Psoas muscle (tissue), 7 donors: ENCODE measurements at regions not wholly inside any gene's neighbourhood (a gene's known extent, or its start where the extent isn't known, plus 50 kb on each side); places are given as distances from the start of the nearest gene placed in this dataset.

ENCODE experiments used
- ATAC-seq, 4 donors: fragments of 200-7000 bp; cut with Tn5 transposase; one replicate each; pipeline ENCODE4 v1.9.1; 2020; ENCODE audit warnings: moderate library complexity in 3 of 4, mild to moderate bottlenecking in 2 of 4
- DNase-seq, 2 donors: peaks; one replicate each; pipeline ENCODE4 v3.0.0-alpha.2; 2020
- H3K27ac ChIP-seq: fragments of 200-600 bp; one replicate; pipeline ENCODE4 v1.8.0; 2022
- H3K27me3 ChIP-seq, 3 donors: fragments of 200-600 bp in 1 of 3; one replicate each; pipeline versions ENCODE4 v1.6.1 to v1.8.0; 2013 to 2022; ENCODE audit warnings: low read length in 2 of 3, mild to moderate bottlenecking in 2 of 3, moderate library complexity in 1 of 3; ENCODE audit not compliant: insufficient read depth in 3 of 3
- H3K36me3 ChIP-seq, 2 donors: fragments of 200-600 bp in 1 of 2; one replicate each; pipeline versions ENCODE4 v1.6.1 to v1.8.0; 2013 to 2022; ENCODE audit warnings: low read depth in 1 of 2, mild to moderate bottlenecking in 1 of 2, moderate library complexity in 1 of 2; ENCODE audit not compliant: insufficient read depth in 1 of 2
- H3K4me1 ChIP-seq: fragments of 200-600 bp; one replicate; pipeline ENCODE4 v1.8.0; 2022
- H3K4me3 ChIP-seq: fragments of 200-600 bp; one replicate; pipeline ENCODE4 v1.8.0; 2022; ENCODE audit warnings: mild to moderate bottlenecking
- H3K9me3 ChIP-seq: fragments of 200-600 bp; one replicate; pipeline ENCODE4 v1.8.0; 2022
- CTCF ChIP-seq: fragments of 200-600 bp; IDR thresholded peaks from one replicate; pipeline ENCODE4 v1.8.0; 2022; ENCODE audit warnings: antibody characterized with exemption
- WGBS, 3 donors: extraction: QIAGEN DNeasy Blood & Tissue Kit; methylation state at CpG; one replicate each; pipeline versions ENCODE4 v1.1.6 to v1.1.7; 2013; 5-methylcytosine and 5-hydroxymethylcytosine counted together
- intact Hi-C, 2 donors: fragments of 100-400 bp; cut with DNase I; formaldehyde crosslinking; loops; one replicate each; pipeline versions ENCODE4 v1.11.0 to v1.14.2; 2022
- donor health status: healthy with polysubstance abuse.
- donor health status: DM: no; HTN: no; CAD: no; lungs with moderate emphysema.
- donor health status: Bipolar disorder and iron deficiency.
- donor health status: healthy.
- donor health status: DM: yes; HTN: yes; CAD: no.
- donor health status: DM: no; HTN: no; CAD: no.
- donor health status: DM: yes; HTN: yes; CAD: no.

- intact Hi-C loops: no loop called here
- 92 to 95% (median 93%) methylated on average over 5 of the region's 5 CpGs for WGBS, 3 donors
- no peak for ATAC-seq
- DNase-seq: no peak
- no peak for TF ChIP-seq CTCF
- no peaks in the 10 kb centered on the region for H3K36me3 ChIP-seq
- no peaks in the 10 kb centered on the region for H3K4me1 ChIP-seq
- H3K9me3 ChIP-seq: no peaks in the 10 kb centered on the region
- H3K27me3 ChIP-seq: no peaks in the 10 kb centered on the region
- H3K27ac ChIP-seq: no peak overlapping the region
- H3K4me3 ChIP-seq: no peak overlapping the region
Measured at GRCh38 chr3:189393598-189393997, 221.8 kb downstream of the TPRG1 start.

- Histone ChIP-seq H3K36me3 (no peaks in the 10 kb centered on the region), H3K27me3 (no peaks in the 10 kb centered on the region), H3K27ac (no peak overlapping the region), H3K4me3 (no peak overlapping the region), H3K4me1 (no peaks in the 10 kb centered on the region), H3K9me3 (no peaks in the 10 kb centered on the region)
- no peak for DNase-seq
- WGBS, 3 donors: 59 to 70% (median 66%) methylated on average over 7 of the region's 7 CpGs
- intact Hi-C loops: no loop called here
- ATAC-seq: no peak
- TF ChIP-seq CTCF: no peak
Measured at GRCh38 chr3:189394599-189395121, 222.9 kb downstream of the TPRG1 start.

GRCh38 chr3:189395825-189396224 lies 224.1 kb downstream of the TPRG1 start:
- ATAC-seq (no peak), DNase-seq (no peak)
- 92 to 94% (median 94%) methylated on average over 3 of the region's 3 CpGs for WGBS, 3 donors
- Histone ChIP-seq H3K4me3 (no peak overlapping the region), H3K9me3 (no peaks in the 10 kb centered on the region), H3K4me1 (no peaks in the 10 kb centered on the region), H3K36me3 (no peaks in the 10 kb centered on the region), H3K27ac (no peak overlapping the region), H3K27me3 (no peaks in the 10 kb centered on the region)
- intact Hi-C loops: no loop called here
- no peak for TF ChIP-seq CTCF

GRCh38 chr3:189398656-189399055 lies 226.9 kb downstream of the TPRG1 start:
- Histone ChIP-seq H3K9me3 (no peaks in the 10 kb centered on the region), H3K4me1 (no peaks in the 10 kb centered on the region), H3K27ac (no peak overlapping the region), H3K36me3 (no peaks in the 10 kb centered on the region), H3K27me3 (no peaks in the 10 kb centered on the region), H3K4me3 (no peak overlapping the region)
- WGBS, 3 donors: 79 to 88% (median 87%) methylated on average over 2 of the region's 2 CpGs
- no peak for ATAC-seq
- intact Hi-C loops: no loop called here
- no peak for TF ChIP-seq CTCF
- no peak for DNase-seq

GRCh38 chr3:189401196-189401595 lies 229.4 kb downstream of the TPRG1 start:
- H3K27me3 ChIP-seq: no peaks in the 10 kb centered on the region
- no peak for ATAC-seq
- H3K4me1 ChIP-seq: peaks cover 16% of the 10 kb centered on the region
- no peak overlapping the region for H3K27ac ChIP-seq
- no peak for TF ChIP-seq CTCF
- no peaks in the 10 kb centered on the region for H3K9me3 ChIP-seq
- H3K36me3 ChIP-seq: no peaks in the 10 kb centered on the region
- intact Hi-C loops: loop anchor here in 1 of 2 donors (2.0 kb wide), 1 partner anchor 32 kb away; no protein-coding TSS in a partner anchor
- WGBS, 3 donors: 71 to 93% (median 92%) methylated on average over 2 of the region's 2 CpGs
- H3K4me3 ChIP-seq: no peak overlapping the region
- no peak for DNase-seq
